ENCODE measurements at regions not wholly inside any gene's neighbourhood (a gene's known extent, or its start where the extent isn't known, plus 50 kb on each side); places are given as distances from the start of the nearest gene placed in this dataset. TPM values are rescaled to one million over a fixed set of nuclear protein-coding genes. Genes with fewer than 3 reads are reported as not detected.

DNA sequence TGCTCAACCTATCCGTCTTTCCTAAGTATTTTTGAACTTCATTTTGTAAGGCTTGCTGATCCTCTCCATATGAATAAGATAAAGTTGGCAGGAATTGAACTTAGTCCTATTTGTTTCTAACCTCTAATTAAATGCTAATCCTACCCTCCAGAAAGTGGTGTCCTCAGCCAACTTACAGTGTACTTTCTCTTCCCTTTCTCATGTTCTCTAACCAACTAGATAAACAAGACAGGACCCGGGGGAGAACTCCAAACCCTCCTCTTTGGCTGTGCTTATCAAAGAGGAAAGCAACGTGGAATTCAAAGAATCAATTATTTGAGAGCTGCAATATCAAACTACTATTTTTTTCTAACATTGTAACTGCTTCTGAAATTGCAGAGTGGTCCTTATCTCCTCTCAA lies 56.5 kb upstream of the NRSN1 start:
- WGBS (ENCODE audit: low lambda C conversion rate, missing lambda C conversion rate): 62% methylated on average over 3 of the region's 3 CpGs
- no peak for DNase-seq (ENCODE audit: low spot score)
- no peaks in the 10 kb centered on the region for H3K9me3 ChIP-seq (ENCODE audit: low read depth)
- no peaks in the 10 kb centered on the region for H3K4me1 ChIP-seq (ENCODE audit: insufficient read depth)
- no peaks in the 10 kb centered on the region for H3K36me3 ChIP-seq (replicated peaks; ENCODE audit: insufficient read depth, low read depth)
- no peak overlapping the region for H2AFZ ChIP-seq
- no peak overlapping the region for H3K4me2 ChIP-seq
- H3K27me3 ChIP-seq: no peaks in the 10 kb centered on the region
- no peaks in the 10 kb centered on the region for H3K79me2 ChIP-seq
- H3K4me3 ChIP-seq: no peak overlapping the region
- H4K20me1 ChIP-seq (ENCODE audit: insufficient read depth, poor library complexity, severe bottlenecking): no peaks in the 10 kb centered on the region
- H3K9me2 ChIP-seq (replicated peaks; ENCODE audit: insufficient read depth): no peaks in the 10 kb centered on the region
- no peak for TF ChIP-seq EZH2phosphoT487 (IDR thresholded peaks at IDR 0.05; ENCODE audit: low read depth, severe bottlenecking, unreplicated experiment)
- TF ChIP-seq, protein P1, sequence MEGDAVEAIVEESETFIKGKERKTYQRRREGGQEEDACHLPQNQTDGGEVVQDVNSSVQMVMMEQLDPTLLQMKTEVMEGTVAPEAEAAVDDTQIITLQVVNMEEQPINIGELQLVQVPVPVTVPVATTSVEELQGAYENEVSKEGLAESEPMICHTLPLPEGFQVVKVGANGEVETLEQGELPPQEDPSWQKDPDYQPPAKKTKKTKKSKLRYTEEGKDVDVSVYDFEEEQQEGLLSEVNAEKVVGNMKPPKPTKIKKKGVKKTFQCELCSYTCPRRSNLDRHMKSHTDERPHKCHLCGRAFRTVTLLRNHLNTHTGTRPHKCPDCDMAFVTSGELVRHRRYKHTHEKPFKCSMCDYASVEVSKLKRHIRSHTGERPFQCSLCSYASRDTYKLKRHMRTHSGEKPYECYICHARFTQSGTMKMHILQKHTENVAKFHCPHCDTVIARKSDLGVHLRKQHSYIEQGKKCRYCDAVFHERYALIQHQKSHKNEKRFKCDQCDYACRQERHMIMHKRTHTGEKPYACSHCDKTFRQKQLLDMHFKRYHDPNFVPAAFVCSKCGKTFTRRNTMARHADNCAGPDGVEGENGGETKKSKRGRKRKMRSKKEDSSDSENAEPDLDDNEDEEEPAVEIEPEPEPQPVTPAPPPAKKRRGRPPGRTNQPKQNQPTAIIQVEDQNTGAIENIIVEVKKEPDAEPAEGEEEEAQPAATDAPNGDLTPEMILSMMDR (IDR thresholded peaks at IDR 0.05; ENCODE audit: poor library complexity): no peak
- no peak for TF ChIP-seq EZH2 (IDR thresholded peaks at IDR 0.05; ENCODE audit: borderline replicate concordance)
- H3K27ac ChIP-seq: no peak overlapping the region

DNA sequence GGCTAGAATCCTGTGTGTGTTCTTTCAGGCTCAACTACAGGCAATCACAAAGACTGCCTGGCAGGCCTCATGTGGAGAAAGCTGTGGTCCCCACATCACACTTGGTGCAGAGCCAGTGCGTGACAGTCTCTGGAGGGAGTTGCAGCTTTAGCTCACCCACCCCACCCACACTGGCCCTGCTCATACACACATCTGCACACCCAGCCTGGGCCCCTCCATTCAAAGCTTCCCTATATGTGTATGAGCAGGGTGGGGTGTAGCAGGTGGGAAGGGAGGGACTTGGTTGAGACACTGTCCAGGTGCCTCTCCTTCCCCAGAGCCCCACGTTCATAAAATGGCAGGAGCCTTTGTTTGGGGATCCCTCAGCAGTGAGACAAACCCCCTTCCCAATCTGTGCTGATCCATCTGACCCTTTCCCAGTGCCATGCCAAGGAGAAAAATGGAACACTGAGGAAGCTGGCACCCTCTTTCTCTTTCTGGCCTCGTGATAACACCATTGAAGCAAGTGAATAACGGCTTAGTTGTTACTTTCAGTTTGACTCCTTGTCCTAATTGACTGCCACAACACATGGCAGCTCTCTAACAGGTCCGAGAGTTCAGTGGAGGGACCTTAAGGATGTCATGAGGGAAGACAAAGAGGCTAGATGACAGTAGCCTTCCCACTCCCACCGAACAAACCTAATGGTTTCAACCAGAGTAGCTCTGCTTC lies 53.8 kb upstream of the NRSN1 start:
- Histone ChIP-seq H3K36me3 (replicated peaks; ENCODE audit: insufficient read depth, low read depth) (no peaks in the 10 kb centered on the region), H3K9me2 (replicated peaks; ENCODE audit: insufficient read depth) (no peaks in the 10 kb centered on the region), H3K27me3 (no peaks in the 10 kb centered on the region), H3K4me2 (no peak overlapping the region), H2AFZ (no peak overlapping the region), H4K20me1 (ENCODE audit: insufficient read depth, poor library complexity, severe bottlenecking) (no peaks in the 10 kb centered on the region), H3K79me2 (no peaks in the 10 kb centered on the region), H3K4me3 (no peak overlapping the region), H3K4me1 (ENCODE audit: insufficient read depth) (no peaks in the 10 kb centered on the region), H3K9me3 (ENCODE audit: low read depth) (no peaks in the 10 kb centered on the region), H3K27ac (no peak overlapping the region)
- no peak for DNase-seq (ENCODE audit: low spot score)
- 90% methylated on average over 6 of the region's 6 CpGs for WGBS (ENCODE audit: low lambda C conversion rate, missing lambda C conversion rate)
- no peak for TF ChIP-seq EZH2 (IDR thresholded peaks at IDR 0.05; ENCODE audit: borderline replicate concordance)
- TF ChIP-seq, protein P1 (IDR thresholded peaks at IDR 0.05; ENCODE audit: poor library complexity): no peak
- no peak for TF ChIP-seq EZH2phosphoT487 (IDR thresholded peaks at IDR 0.05; ENCODE audit: low read depth, severe bottlenecking, unreplicated experiment)

DNA sequence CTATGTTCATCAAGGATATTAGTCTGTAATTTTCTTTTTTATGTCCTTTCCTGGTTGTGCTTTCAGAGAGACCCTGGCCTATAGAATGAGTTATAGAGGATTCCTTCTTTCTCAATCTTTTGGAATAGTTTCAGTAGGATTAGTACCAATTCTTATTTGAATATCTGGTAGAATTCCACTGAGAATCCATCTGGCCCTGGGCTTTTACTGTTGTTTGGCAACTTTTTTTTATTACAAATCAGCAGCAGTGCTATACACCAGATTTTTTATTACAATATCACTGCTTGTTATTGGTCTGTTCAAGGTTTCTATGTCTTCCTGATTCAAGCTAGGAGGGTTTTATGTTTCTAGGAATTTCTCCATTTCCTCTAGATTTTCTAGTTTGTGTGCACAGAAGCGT lies 50.0 kb upstream of the NRSN1 start:
- Histone ChIP-seq H3K9me3 (ENCODE audit: low read depth) (no peaks in the 10 kb centered on the region), H2AFZ (no peak overlapping the region), H3K36me3 (replicated peaks; ENCODE audit: insufficient read depth, low read depth) (no peaks in the 10 kb centered on the region), H3K27ac (no peak overlapping the region), H3K9me2 (replicated peaks; ENCODE audit: insufficient read depth) (no peaks in the 10 kb centered on the region), H3K4me2 (no peak overlapping the region), H3K27me3 (no peaks in the 10 kb centered on the region), H3K4me1 (ENCODE audit: insufficient read depth) (no peaks in the 10 kb centered on the region), H3K4me3 (no peak overlapping the region), H4K20me1 (ENCODE audit: insufficient read depth, poor library complexity, severe bottlenecking) (no peaks in the 10 kb centered on the region), H3K79me2 (no peaks in the 10 kb centered on the region)
- no peak for TF ChIP-seq EZH2 (IDR thresholded peaks at IDR 0.05; ENCODE audit: borderline replicate concordance)
- TF ChIP-seq, protein P1 (IDR thresholded peaks at IDR 0.05; ENCODE audit: poor library complexity): no peak
- TF ChIP-seq EZH2phosphoT487 (IDR thresholded peaks at IDR 0.05; ENCODE audit: low read depth, severe bottlenecking, unreplicated experiment): no peak
- DNase-seq (ENCODE audit: low spot score): no peak
- WGBS (ENCODE audit: low lambda C conversion rate, missing lambda C conversion rate): 81% methylated on average over 1 of the region's 1 CpG

Small RNA genes lying in the stretch of these regions (small RNA-seq; reads per million reads assigned to genes)
- gene AL133270.1 (not detected), gene RNU6-1060P (not detected), gene SPTLC1P2 (not detected)
